ENCODE measurements at regions not wholly inside any gene's neighbourhood (a gene's known extent, or its start where the extent isn't known, plus 50 kb on each side); places are given as distances from the start of the nearest gene placed in this dataset.
"Not testable (repeated sequence)": the region's sequence is repeated elsewhere in the genome, so short reads cannot be mapped to it uniquely, and the experiment has no call there.

GRCh38 chr2:228592925-228593324 is 411.4 kb upstream of the SPHKAP start:
- no peaks in the 10 kb centered on the region for H3K36me3 ChIP-seq (ENCODE audit: control insufficient read depth in 3 of 3, insufficient read depth in 2 of 3, low read depth in 1 of 3, low read length in 3 of 3)
- WGBS, 3 donors = 57 to 80% (median 58%) methylated on average over 4 of the region's 4 CpGs
- H3K27ac ChIP-seq (ENCODE audit: low read depth in 1 of 3, low read length in 2 of 3) = no peak overlapping the region
- no peaks in the 10 kb centered on the region for H3K9me3 ChIP-seq (ENCODE audit: control insufficient read depth in 2 of 2, insufficient read depth in 1 of 2, low read depth in 1 of 2, low read length in 1 of 2)
- no peak overlapping the region for H3K4me3 ChIP-seq (ENCODE audit: low read depth in 1 of 3, low read length in 3 of 3)
- H3K4me1 ChIP-seq (ENCODE audit: control insufficient read depth in 3 of 3, insufficient read depth in 2 of 3, low read depth in 1 of 3, low read length in 2 of 3) = no peaks in the 10 kb centered on the region
- H3K27me3 ChIP-seq (ENCODE audit: control insufficient read depth in 3 of 3, insufficient read depth in 3 of 3, low read length in 3 of 3) = no peaks in the 10 kb centered on the region
- no peak for FAIRE-seq
- DNase-seq = no peak

GRCh38 chr2:228590681-228591080 is 409.2 kb upstream of the SPHKAP start:
- FAIRE-seq (no peak), DNase-seq (no peak)
- H3K4me3 ChIP-seq (ENCODE audit: low read depth in 1 of 3, low read length in 3 of 3) = no peak overlapping the region
- no peaks in the 10 kb centered on the region for H3K9me3 ChIP-seq (ENCODE audit: control insufficient read depth in 2 of 2, insufficient read depth in 1 of 2, low read depth in 1 of 2, low read length in 1 of 2)
- H3K4me1 ChIP-seq (ENCODE audit: control insufficient read depth in 3 of 3, insufficient read depth in 2 of 3, low read depth in 1 of 3, low read length in 2 of 3) = no peaks in the 10 kb centered on the region
- no peaks in the 10 kb centered on the region for H3K36me3 ChIP-seq (ENCODE audit: control insufficient read depth in 3 of 3, insufficient read depth in 2 of 3, low read depth in 1 of 3, low read length in 3 of 3)
- no peak overlapping the region for H3K27ac ChIP-seq (ENCODE audit: low read depth in 1 of 3, low read length in 2 of 3)
- no peaks in the 10 kb centered on the region for H3K27me3 ChIP-seq (ENCODE audit: control insufficient read depth in 3 of 3, insufficient read depth in 3 of 3, low read length in 3 of 3)
- 75 to 84% (median 78%) methylated on average over 2 of the region's 2 CpGs for WGBS, 3 donors

DNA sequence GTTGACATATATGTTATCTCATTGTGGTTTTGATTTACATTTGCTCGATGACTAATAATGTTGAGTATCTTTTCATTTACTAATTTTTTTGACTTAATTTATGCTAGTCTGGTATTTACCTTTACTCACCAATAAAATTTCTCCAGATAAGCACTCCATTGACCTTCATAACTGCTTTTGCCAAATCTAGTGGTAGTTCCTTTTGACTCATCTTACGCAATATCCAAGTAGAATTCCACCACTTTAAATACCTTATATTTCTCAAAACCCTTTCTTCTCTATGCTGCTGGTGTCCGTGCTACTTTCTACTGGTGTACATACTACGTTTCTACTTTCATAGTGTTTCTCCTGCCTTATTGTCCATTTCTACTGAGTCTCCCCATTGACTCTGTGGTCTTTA is 407.6 kb upstream of the SPHKAP start:
- 60 to 75% (median 62%) methylated on average over 4 of the region's 4 CpGs for WGBS, 3 donors
- H3K4me1 ChIP-seq (ENCODE audit: control insufficient read depth in 3 of 3, insufficient read depth in 2 of 3, low read depth in 1 of 3, low read length in 2 of 3) = no peaks in the 10 kb centered on the region
- DNase-seq = no peak
- no peak overlapping the region for H3K27ac ChIP-seq (ENCODE audit: low read depth in 1 of 3, low read length in 2 of 3)
- no peak overlapping the region for H3K4me3 ChIP-seq (ENCODE audit: low read depth in 1 of 3, low read length in 3 of 3)
- no peaks in the 10 kb centered on the region for H3K36me3 ChIP-seq (ENCODE audit: control insufficient read depth in 3 of 3, insufficient read depth in 2 of 3, low read depth in 1 of 3, low read length in 3 of 3)
- H3K27me3 ChIP-seq (ENCODE audit: control insufficient read depth in 3 of 3, insufficient read depth in 3 of 3, low read length in 3 of 3) = no peaks in the 10 kb centered on the region
- FAIRE-seq = no peak
- H3K9me3 ChIP-seq (ENCODE audit: control insufficient read depth in 2 of 2, insufficient read depth in 1 of 2, low read depth in 1 of 2, low read length in 1 of 2) = peaks cover 0 to 4% of the 10 kb centered on the region in 2 donors

DNA sequence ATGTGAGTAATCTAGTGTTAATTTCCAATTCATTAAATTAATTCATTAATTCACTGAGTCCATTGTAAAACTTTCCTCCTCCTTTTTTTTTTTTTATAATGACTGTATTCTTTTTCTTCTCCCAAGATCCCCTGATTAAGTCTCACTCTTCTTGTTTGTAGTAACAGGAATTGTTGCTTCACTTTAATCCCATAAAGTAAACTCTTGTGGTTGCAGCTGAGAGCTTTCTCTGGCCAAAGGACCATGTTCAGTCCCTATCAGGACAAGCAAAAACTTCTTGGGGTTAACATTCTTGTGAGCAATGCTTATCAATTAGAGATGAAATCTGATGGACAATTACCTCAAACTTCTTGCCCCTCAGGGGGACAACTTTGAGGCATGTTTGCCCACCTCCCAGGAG is 400.2 kb upstream of the SPHKAP start:
- Histone ChIP-seq H3K36me3 (ENCODE audit: control insufficient read depth in 3 of 3, insufficient read depth in 2 of 3, low read depth in 1 of 3, low read length in 3 of 3) (no peaks in the 10 kb centered on the region), H3K9me3 (ENCODE audit: control insufficient read depth in 2 of 2, insufficient read depth in 1 of 2, low read depth in 1 of 2, low read length in 1 of 2) (peaks cover 0 to 4% of the 10 kb centered on the region in 2 donors), H3K4me3 (ENCODE audit: low read depth in 1 of 3, low read length in 3 of 3) (no peak overlapping the region), H3K27ac (ENCODE audit: low read depth in 1 of 3, low read length in 2 of 3) (no peak overlapping the region), H3K27me3 (ENCODE audit: control insufficient read depth in 3 of 3, insufficient read depth in 3 of 3, low read length in 3 of 3) (no peaks in the 10 kb centered on the region), H3K4me1 (ENCODE audit: control insufficient read depth in 3 of 3, insufficient read depth in 2 of 3, low read depth in 1 of 3, low read length in 2 of 3) (no peaks in the 10 kb centered on the region)
- no peak for FAIRE-seq
- no peak for DNase-seq

DNA sequence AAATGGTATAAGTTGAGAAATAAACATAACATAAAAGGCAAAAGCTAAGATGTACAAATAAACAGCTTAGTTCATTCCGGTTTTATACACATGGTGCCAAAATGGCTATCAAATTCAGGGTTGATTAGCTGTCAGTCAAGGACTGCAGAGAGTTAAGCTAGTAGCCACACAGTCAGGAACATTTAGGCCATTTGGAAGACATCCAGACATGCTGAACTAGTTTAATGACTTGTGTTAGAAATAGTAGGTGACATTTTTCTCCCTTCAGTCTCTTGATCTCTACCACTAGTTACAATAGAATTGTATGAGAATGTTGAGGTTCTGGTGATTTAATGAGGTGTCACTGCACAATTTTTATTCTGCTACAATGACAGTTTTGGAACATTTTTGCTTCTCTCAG is 394.4 kb upstream of the SPHKAP start:
- FAIRE-seq (no peak), DNase-seq (no peak)
- H3K27me3 ChIP-seq (ENCODE audit: control insufficient read depth in 3 of 3, insufficient read depth in 3 of 3, low read length in 3 of 3) = no peaks in the 10 kb centered on the region
- H3K9me3 ChIP-seq (ENCODE audit: control insufficient read depth in 2 of 2, insufficient read depth in 1 of 2, low read depth in 1 of 2, low read length in 1 of 2) = no peaks in the 10 kb centered on the region
- WGBS, 3 donors = 30 to 71% (median 48%) methylated on average over 1 of the region's 1 CpG
- H3K36me3 ChIP-seq (ENCODE audit: control insufficient read depth in 3 of 3, insufficient read depth in 2 of 3, low read depth in 1 of 3, low read length in 3 of 3) = no peaks in the 10 kb centered on the region
- H3K4me1 ChIP-seq (ENCODE audit: control insufficient read depth in 3 of 3, insufficient read depth in 2 of 3, low read depth in 1 of 3, low read length in 2 of 3) = no peaks in the 10 kb centered on the region
- no peak overlapping the region for H3K27ac ChIP-seq (ENCODE audit: low read depth in 1 of 3, low read length in 2 of 3)
- no peak overlapping the region for H3K4me3 ChIP-seq (ENCODE audit: low read depth in 1 of 3, low read length in 3 of 3)

GRCh38 chr2:228568275-228568674 is 386.8 kb upstream of the SPHKAP start:
- FAIRE-seq, DNase-seq: not testable (repeated sequence)
- WGBS, 3 donors = 88 to 93% (median 92%) methylated on average over 27 to 28 of the region's 28 CpGs

DNA sequence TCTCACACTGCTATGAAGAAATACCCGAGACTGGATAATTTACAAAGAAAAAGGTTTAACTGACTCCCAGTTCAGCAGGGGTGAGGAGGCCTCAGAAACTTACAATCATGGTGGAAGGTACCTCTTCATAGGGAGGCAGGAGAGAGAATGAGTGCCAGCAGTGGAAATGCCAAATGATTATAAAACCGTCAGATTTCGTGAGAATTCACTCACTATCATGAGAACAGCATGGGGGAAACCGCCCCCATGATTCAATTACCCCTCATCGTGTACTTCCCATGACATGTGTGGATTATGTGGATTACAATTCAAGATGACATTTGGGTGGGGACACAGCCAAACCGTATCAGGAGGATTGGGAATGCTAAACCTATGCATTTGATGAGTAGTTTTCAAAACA is 380.3 kb upstream of the SPHKAP start:
- Histone ChIP-seq H3K36me3 (ENCODE audit: control insufficient read depth in 3 of 3, insufficient read depth in 2 of 3, low read depth in 1 of 3, low read length in 3 of 3) (no peaks in the 10 kb centered on the region), H3K27ac (ENCODE audit: low read depth in 1 of 3, low read length in 2 of 3) (no peak overlapping the region), H3K27me3 (ENCODE audit: control insufficient read depth in 3 of 3, insufficient read depth in 3 of 3, low read length in 3 of 3) (no peaks in the 10 kb centered on the region), H3K4me1 (ENCODE audit: control insufficient read depth in 3 of 3, insufficient read depth in 2 of 3, low read depth in 1 of 3, low read length in 2 of 3) (no peaks in the 10 kb centered on the region), H3K9me3 (ENCODE audit: control insufficient read depth in 2 of 2, insufficient read depth in 1 of 2, low read depth in 1 of 2, low read length in 1 of 2) (no peaks in the 10 kb centered on the region), H3K4me3 (ENCODE audit: low read depth in 1 of 3, low read length in 3 of 3) (no peak overlapping the region)
- WGBS, 3 donors = 77 to 89% (median 82%) methylated on average over 6 of the region's 6 CpGs
- FAIRE-seq (no peak), DNase-seq (no peak)

More at GRCh38 chr2:228568275-228568674, 386.8 kb upstream of the SPHKAP start:
- not testable (repeated sequence) for H3K4me1 ChIP-seq (ENCODE audit: control insufficient read depth in 3 of 3, insufficient read depth in 2 of 3, low read depth in 1 of 3, low read length in 2 of 3); H3K36me3 ChIP-seq (ENCODE audit: control insufficient read depth in 3 of 3, insufficient read depth in 2 of 3, low read depth in 1 of 3, low read length in 3 of 3); H3K27ac ChIP-seq (ENCODE audit: low read depth in 1 of 3, low read length in 2 of 3); H3K9me3 ChIP-seq (ENCODE audit: control insufficient read depth in 2 of 2, insufficient read depth in 1 of 2, low read depth in 1 of 2, low read length in 1 of 2); H3K4me3 ChIP-seq (ENCODE audit: low read depth in 1 of 3, low read length in 3 of 3); H3K27me3 ChIP-seq (ENCODE audit: control insufficient read depth in 3 of 3, insufficient read depth in 3 of 3, low read length in 3 of 3)

DNA sequence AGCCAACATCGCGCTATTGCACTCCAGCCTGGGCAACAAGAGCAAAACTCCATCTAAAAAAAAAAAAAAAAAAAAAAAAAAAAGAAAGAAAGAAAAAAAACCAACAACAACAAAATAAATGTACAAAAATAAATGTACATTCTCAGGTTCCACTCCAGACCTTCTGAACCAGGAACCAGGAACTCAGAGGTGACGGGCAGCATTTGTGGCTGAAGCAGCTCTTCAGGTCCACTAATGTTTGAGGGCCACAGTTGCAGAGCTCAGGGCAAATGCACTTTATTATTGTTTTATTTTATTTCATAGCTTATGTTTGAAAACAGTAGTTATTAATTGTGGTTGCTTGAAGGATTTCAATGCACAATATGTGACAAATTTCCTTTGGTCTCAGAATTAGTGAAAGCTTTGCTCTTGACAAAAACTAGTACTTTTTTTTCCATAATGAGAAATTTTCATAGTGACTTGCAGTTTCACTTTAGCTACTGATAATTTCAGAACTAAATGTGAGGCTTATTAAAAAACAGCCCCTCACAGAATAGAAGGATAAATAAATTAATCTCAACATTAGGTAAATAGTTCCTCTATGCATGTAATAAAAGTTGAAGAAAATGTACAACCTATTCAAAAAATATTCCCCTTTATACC is 378.4 kb upstream of the SPHKAP start:
- Histone ChIP-seq H3K27ac (ENCODE audit: low read depth in 1 of 3, low read length in 2 of 3) (no peak overlapping the region), H3K9me3 (ENCODE audit: control insufficient read depth in 2 of 2, insufficient read depth in 1 of 2, low read depth in 1 of 2, low read length in 1 of 2) (no peaks in the 10 kb centered on the region), H3K4me3 (ENCODE audit: low read depth in 1 of 3, low read length in 3 of 3) (no peak overlapping the region), H3K27me3 (ENCODE audit: control insufficient read depth in 3 of 3, insufficient read depth in 3 of 3, low read length in 3 of 3) (no peaks in the 10 kb centered on the region), H3K36me3 (ENCODE audit: control insufficient read depth in 3 of 3, insufficient read depth in 2 of 3, low read depth in 1 of 3, low read length in 3 of 3) (no peaks in the 10 kb centered on the region), H3K4me1 (ENCODE audit: control insufficient read depth in 3 of 3, insufficient read depth in 2 of 3, low read depth in 1 of 3, low read length in 2 of 3) (no peaks in the 10 kb centered on the region)
- FAIRE-seq (no peak), DNase-seq (no peak)
- WGBS, 3 donors = 94 to 99% (median 96%) methylated on average over 3 of the region's 3 CpGs

- no peak overlapping the region for H3K4me3 ChIP-seq (ENCODE audit: low read depth in 1 of 3, low read length in 3 of 3)
- FAIRE-seq (no peak), DNase-seq (peak; percentile 44 to 65)
- no peak overlapping the region for H3K27ac ChIP-seq (ENCODE audit: low read depth in 1 of 3, low read length in 2 of 3)
- H3K36me3 ChIP-seq (ENCODE audit: control insufficient read depth in 3 of 3, insufficient read depth in 2 of 3, low read depth in 1 of 3, low read length in 3 of 3) = no peaks in the 10 kb centered on the region
- H3K4me1 ChIP-seq (ENCODE audit: control insufficient read depth in 3 of 3, insufficient read depth in 2 of 3, low read depth in 1 of 3, low read length in 2 of 3) = no peaks in the 10 kb centered on the region
- no peaks in the 10 kb centered on the region for H3K9me3 ChIP-seq (ENCODE audit: control insufficient read depth in 2 of 2, insufficient read depth in 1 of 2, low read depth in 1 of 2, low read length in 1 of 2)
- no peaks in the 10 kb centered on the region for H3K27me3 ChIP-seq (ENCODE audit: control insufficient read depth in 3 of 3, insufficient read depth in 3 of 3, low read length in 3 of 3)
- 10 to 60% (median 31%) methylated on average over 1 of the region's 1 CpG for WGBS, 3 donors
Measured at GRCh38 chr2:228556717-228557116, 375.2 kb upstream of the SPHKAP start.

All from small intestine (tissue), 7 donors.